Endothelial cell of umbilical vein (primary cell): ENCODE measurements at regions not wholly inside any gene's neighbourhood (a gene's known extent, or its start where the extent isn't known, plus 50 kb on each side); places are given as distances from the start of the nearest gene placed in this dataset.

Source experiments
- BruUV-seq: library from RNA; stranded (reverse); fragments of 400-500 nt; replicated peaks from 2 replicates; lab custom pipeline; 2021; lab: Mats Ljungman, UMichigan
- CTCF ChIA-PET: fragments of 300-600, 350-600 bp; sonication (Branson Sonifier 250); formaldehyde crosslinking; loops from one replicate; lab custom pipeline; 2021; ENCODE audit warnings: antibody characterized with exemption, inconsistent platforms; lab: Charles Lee
- POLR2A ChIA-PET: fragments of 300-600, 350-600 bp; sonication (Branson Sonifier 250); formaldehyde crosslinking; loops from one replicate; lab custom pipeline; 2021; ENCODE audit warnings: antibody characterized with exemption, inconsistent platforms; lab: Charles Lee
- DNase-seq: peaks from one replicate; pipeline ENCODE4 v3.0.0-alpha.2; 2011; ENCODE audit warnings: low read depth, low spot score
- FAIRE-seq: peaks from 2 replicates; lab custom pipeline; 2011; peaks lifted over from hg19 to GRCh38; lab: Jason Lieb, UNC
- H2AFZ ChIP-seq: 2 replicates; pipeline ENCODE4 v1.6.0; 2012; ENCODE audit warnings: low read depth, low read length, control low read depth, inconsistent platforms
- H3K27ac ChIP-seq: 2 replicates; pipeline ENCODE4 v1.5.1; 2011; ENCODE audit warnings: low read depth, mild to moderate bottlenecking, control low read depth, low read length, moderate library complexity; ENCODE audit not compliant: insufficient read depth
- H3K27me3 ChIP-seq, 2 experiments: 2 replicates each; pipeline versions ENCODE4 v1.6.0 to v1.6.1; 2011; ENCODE audit warnings: low read length in 2 of 2, mixed read lengths in 1 of 2; ENCODE audit not compliant: control insufficient read depth in 2 of 2, insufficient read depth in 2 of 2
- H3K36me3 ChIP-seq, 2 experiments: 2 replicates in 1 of 2; 3 replicates in 1 of 2; pipeline ENCODE4 v1.5.1; 2011; ENCODE audit warnings: low read length in 2 of 2, mild to moderate bottlenecking in 1 of 2, moderate library complexity in 1 of 2; ENCODE audit not compliant: control insufficient read depth in 2 of 2, insufficient read depth in 2 of 2; ENCODE audit errors: extremely low read depth in 1 of 2
- H3K4me1 ChIP-seq: 3 replicates; pipeline ENCODE4 v1.5.1; 2011; ENCODE audit warnings: mild to moderate bottlenecking, low read length; ENCODE audit not compliant: control insufficient read depth, insufficient read depth; ENCODE audit errors: extremely low read depth
- H3K4me2 ChIP-seq: 2 replicates; pipeline ENCODE4 v1.6.1; 2011; ENCODE audit warnings: low read length, control low read depth, mixed read lengths; ENCODE audit not compliant: insufficient read depth
- H3K4me3 ChIP-seq, 3 experiments: fragments of 200-600 bp in 1 of 3; sonication (generic), shearing (Covaris generic) in 1 of 3; replicated peaks in 1 of 3; 2 replicates each; pipeline ENCODE4 v1.5.1; 2011 to 2016; ENCODE audit warnings: control low read depth in 3 of 3, low read length in 3 of 3, mild to moderate bottlenecking in 2 of 3, inconsistent platforms in 1 of 3, low read depth in 1 of 3, moderate library complexity in 1 of 3; ENCODE audit not compliant: insufficient read depth in 1 of 3
- H3K79me2 ChIP-seq: 2 replicates; pipeline ENCODE4 v1.6.0; 2012; ENCODE audit warnings: low read length, inconsistent platforms; ENCODE audit not compliant: control insufficient read depth, insufficient read depth
- H3K9ac ChIP-seq: replicated peaks from 2 replicates; pipeline ENCODE3; 2011; ENCODE audit warnings: low read length, control low read depth; ENCODE audit not compliant: insufficient read depth; ENCODE audit errors: extremely low read depth
- H3K9me1 ChIP-seq: replicated peaks from 3 replicates; pipeline ENCODE4 v1.6.0; 2011; ENCODE audit warnings: mild to moderate bottlenecking, low read length; ENCODE audit not compliant: control insufficient read depth, insufficient read depth; ENCODE audit errors: extremely low read depth
- H3K9me3 ChIP-seq: replicated peaks from 2 replicates; pipeline ENCODE4 v1.5.1; 2012; ENCODE audit warnings: low read length, inconsistent platforms; ENCODE audit not compliant: control insufficient read depth, insufficient read depth
- H4K20me1 ChIP-seq: replicated peaks from 2 replicates; pipeline ENCODE3; 2011; ENCODE audit warnings: mild to moderate bottlenecking, low read length; ENCODE audit not compliant: control insufficient read depth, insufficient read depth; ENCODE audit errors: extremely low read depth
- EZH2 ChIP-seq: IDR thresholded peaks from 2 replicates; pipeline ENCODE4 v1.6.1; 2012; ENCODE audit warnings: borderline replicate concordance, low read depth, mild to moderate bottlenecking, moderate library complexity, low read length, inconsistent platforms; ENCODE audit not compliant: severe bottlenecking
- FOS ChIP-seq: IDR thresholded peaks from 2 replicates; pipeline ENCODE4 v1.6.1; 2011; ENCODE audit warnings: mild to moderate bottlenecking, low read length, moderate library complexity, borderline replicate concordance; ENCODE audit not compliant: insufficient read depth
- GATA2 ChIP-seq: IDR thresholded peaks from 2 replicates; pipeline ENCODE4 v1.7.0; 2011; ENCODE audit warnings: low read depth, mild to moderate bottlenecking, moderate library complexity, mixed read lengths, low read length; ENCODE audit not compliant: insufficient read length, insufficient read depth
- JUN ChIP-seq: IDR thresholded peaks from 2 replicates; pipeline ENCODE4 v1.6.1; 2011; ENCODE audit warnings: borderline replicate concordance, low read depth; ENCODE audit not compliant: insufficient read length, insufficient read depth
- MYC ChIP-seq: IDR thresholded peaks from one replicate; pipeline ENCODE4 v1.6.1; 2011; ENCODE audit warnings: mild to moderate bottlenecking, low read depth, low read length
- POLR2A ChIP-seq: IDR thresholded peaks from 2 replicates; pipeline ENCODE4 v1.6.1; 2012; ENCODE audit warnings: low read depth, mild to moderate bottlenecking, control low read depth, low read length
- POLR2AphosphoS5 ChIP-seq: IDR thresholded peaks from 2 replicates; pipeline ENCODE4 v1.6.1; 2012; ENCODE audit warnings: low read depth, mild to moderate bottlenecking, control low read depth, low read length, moderate library complexity; ENCODE audit not compliant: insufficient read depth
- dilution Hi-C: fragments of 300-500 bp; cut with MboI; formaldehyde crosslinking; loops from one replicate; pipeline ENCODE4 v1.15.0; 2019; ENCODE audit warnings: low sequenced_read_pairs; ENCODE audit not compliant: extremely low pct_ligation_motif_present
- intact Hi-C: fragments of 100-400 bp; cut with micrococcal nuclease; formaldehyde crosslinking; loops from one replicate; pipeline ENCODE4 v1.10.0; 2022
- TF ChIP-seq, protein P1 (sequence below): IDR thresholded peaks from 2 replicates; pipeline ENCODE4 v1.6.1; 2011; ENCODE audit not compliant: insufficient read depth, insufficient read length
- TF ChIP-seq, protein P2 (sequence below), 2 donors: IDR thresholded peaks; 1 replicate in 1 of 2; 2 replicates in 1 of 2; pipeline ENCODE4 v1.5.1; 2011; ENCODE audit warnings: low read length in 2 of 2, mild to moderate bottlenecking in 2 of 2, moderate library complexity in 2 of 2, control low read depth in 1 of 2, inconsistent platforms in 1 of 2, low read depth in 1 of 2; ENCODE audit not compliant: insufficient read depth in 1 of 2; ENCODE audit errors: extremely low read depth in 1 of 2

DNA sequence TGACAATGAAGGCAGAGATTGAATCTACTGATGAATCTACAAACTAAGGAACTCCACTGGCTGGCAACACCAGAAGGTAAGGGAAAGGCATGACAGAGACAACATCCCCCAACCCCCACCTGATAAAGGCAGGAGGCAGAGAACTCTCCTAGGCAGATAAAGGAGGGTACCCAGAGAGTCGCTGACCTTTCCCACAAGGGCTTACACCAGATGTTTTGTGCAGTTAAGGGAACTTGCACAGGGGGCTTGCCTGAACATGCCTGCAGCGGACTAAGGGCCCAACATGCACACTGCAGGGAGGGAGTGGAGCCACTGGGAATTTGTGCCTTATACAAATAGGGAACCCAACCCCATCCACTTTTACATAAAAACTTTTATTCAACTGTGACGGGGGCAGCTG, 1996.9 kb upstream of the RAG2 start:
- BruUV-seq, result no TSS peak
- Histone ChIP-seq H3K9me3 (peaks cover 3% of the 10 kb centered on the region), H3K4me2 (no peak overlapping the region), H3K4me1 (no peaks in the 10 kb centered on the region), H3K9ac (no peak overlapping the region), H2AFZ (no peak overlapping the region), H3K27me3 (no peaks in the 10 kb centered on the region), H3K9me1 (no peaks in the 10 kb centered on the region), H3K4me3 (no peak overlapping the region), H3K27ac (no peak overlapping the region), H4K20me1 (no peaks in the 10 kb centered on the region), H3K36me3 (no peaks in the 10 kb centered on the region), H3K79me2 (no peaks in the 10 kb centered on the region)
- intact Hi-C loops (no loop called here), dilution Hi-C loops (no loop called here)
- CTCF ChIA-PET, result no interaction called here
- TF ChIP-seq FOS (no peak), JUN (no peak), GATA2 (no peak), EZH2 (no peak), POLR2A (no peak), MYC (no peak), POLR2AphosphoS5 (no peak)
- TF ChIP-seq, protein P1, sequence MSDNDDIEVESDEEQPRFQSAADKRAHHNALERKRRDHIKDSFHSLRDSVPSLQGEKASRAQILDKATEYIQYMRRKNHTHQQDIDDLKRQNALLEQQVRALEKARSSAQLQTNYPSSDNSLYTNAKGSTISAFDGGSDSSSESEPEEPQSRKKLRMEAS, result no peak
- TF ChIP-seq, protein P2, sequence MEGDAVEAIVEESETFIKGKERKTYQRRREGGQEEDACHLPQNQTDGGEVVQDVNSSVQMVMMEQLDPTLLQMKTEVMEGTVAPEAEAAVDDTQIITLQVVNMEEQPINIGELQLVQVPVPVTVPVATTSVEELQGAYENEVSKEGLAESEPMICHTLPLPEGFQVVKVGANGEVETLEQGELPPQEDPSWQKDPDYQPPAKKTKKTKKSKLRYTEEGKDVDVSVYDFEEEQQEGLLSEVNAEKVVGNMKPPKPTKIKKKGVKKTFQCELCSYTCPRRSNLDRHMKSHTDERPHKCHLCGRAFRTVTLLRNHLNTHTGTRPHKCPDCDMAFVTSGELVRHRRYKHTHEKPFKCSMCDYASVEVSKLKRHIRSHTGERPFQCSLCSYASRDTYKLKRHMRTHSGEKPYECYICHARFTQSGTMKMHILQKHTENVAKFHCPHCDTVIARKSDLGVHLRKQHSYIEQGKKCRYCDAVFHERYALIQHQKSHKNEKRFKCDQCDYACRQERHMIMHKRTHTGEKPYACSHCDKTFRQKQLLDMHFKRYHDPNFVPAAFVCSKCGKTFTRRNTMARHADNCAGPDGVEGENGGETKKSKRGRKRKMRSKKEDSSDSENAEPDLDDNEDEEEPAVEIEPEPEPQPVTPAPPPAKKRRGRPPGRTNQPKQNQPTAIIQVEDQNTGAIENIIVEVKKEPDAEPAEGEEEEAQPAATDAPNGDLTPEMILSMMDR (IDR thresholded peaks at IDR 0.05; ENCODE audit: extremely low read depth in 1 of 2, insufficient read depth in 1 of 2, low read depth in 1 of 2, low read length in 2 of 2), result no peak
- POLR2A ChIA-PET, result no interaction called here
- DNase-seq (no peak), FAIRE-seq (no peak)
